ENCODE measurements at regions not wholly inside any gene's neighbourhood (a gene's known extent, or its start where the extent isn't known, plus 50 kb on each side); places are given as distances from the start of the nearest gene placed in this dataset.

GRCh38 chr5:56558131-56558745 lies 257.1 kb upstream of the MAP3K1 start:
- no peak for TF ChIP-seq CTCF (IDR thresholded peaks at IDR 0.05; ENCODE audit: control extremely low read depth, extremely low read depth, low read depth, missing control alignments)
- POLR2A ChIA-PET: no interaction called here
- DNase-seq (ENCODE audit: extremely low spot score): no peak
- CTCF ChIA-PET: no interaction called here

- DNase-seq (ENCODE audit: extremely low spot score): no peak
- POLR2A ChIA-PET: no interaction called here
- TF ChIP-seq CTCF (IDR thresholded peaks at IDR 0.05; ENCODE audit: control extremely low read depth, extremely low read depth, low read depth, missing control alignments): no peak
- CTCF ChIA-PET: no interaction called here
These were observed 258.2 kb upstream of the MAP3K1 start for GRCh38 chr5:56557198-56557597.

- ChIA-PET CTCF (interaction anchor here (1.0 to 1.8 kb wide), 4 partner anchors 8 to 21 kb away, joined by 3 to 5 read pairs (median 4); no protein-coding TSS in a partner anchor), POLR2A (no interaction called here)
- TF ChIP-seq CTCF (IDR thresholded peaks at IDR 0.05; ENCODE audit: control extremely low read depth, extremely low read depth, low read depth, missing control alignments): no peak
- DNase-seq (ENCODE audit: extremely low spot score): no peak
These were observed 262.6 kb upstream of the MAP3K1 start for GRCh38 chr5:56552612-56553268.

GRCh38 chr5:56550227-56550626 lies 265.1 kb upstream of the MAP3K1 start:
- no peak for DNase-seq (ENCODE audit: extremely low spot score)
- CTCF ChIA-PET: no interaction called here
- POLR2A ChIA-PET: no interaction called here
- TF ChIP-seq CTCF (IDR thresholded peaks at IDR 0.05; ENCODE audit: control extremely low read depth, extremely low read depth, low read depth, missing control alignments): no peak

GRCh38 chr5:56549096-56549886 lies 266.1 kb upstream of the MAP3K1 start:
- ChIA-PET POLR2A (no interaction called here), CTCF (no interaction called here)
- no peak for DNase-seq (ENCODE audit: extremely low spot score)
- no peak for TF ChIP-seq CTCF (IDR thresholded peaks at IDR 0.05; ENCODE audit: control extremely low read depth, extremely low read depth, low read depth, missing control alignments)

- CTCF ChIA-PET: interaction anchor here (1.0 kb wide), 1 partner anchor 48 kb away, joined by 3 read pairs; no protein-coding TSS in a partner anchor
- POLR2A ChIA-PET: no interaction called here
- no peak for DNase-seq (ENCODE audit: extremely low spot score)
- TF ChIP-seq CTCF (IDR thresholded peaks at IDR 0.05; ENCODE audit: control extremely low read depth, extremely low read depth, low read depth, missing control alignments): no peak
These were observed 270.3 kb upstream of the MAP3K1 start for GRCh38 chr5:56545016-56545415.

All from GM10248 (cell line).